ENCODE measurements at regions not wholly inside any gene's neighbourhood (a gene's known extent, or its start where the extent isn't known, plus 50 kb on each side); places are given as distances from the start of the nearest gene placed in this dataset.

- no peak overlapping the region for H3K56ac ChIP-seq (replicated peaks; ENCODE audit: insufficient read length, low read depth, low read length)
- no peak overlapping the region for H4K91ac ChIP-seq (replicated peaks; ENCODE audit: insufficient read length, low read length)
- H2BK5ac ChIP-seq (ENCODE audit: low read depth, low read length), result no peak overlapping the region
- ChIA-PET CTCF (ENCODE audit: partially characterized antibody) (interaction anchor here (1.0 to 8.3 kb wide), 3 partner anchors 16 to 59 kb away, joined by 3 to 90 read pairs (median 6); no protein-coding TSS in a partner anchor), POLR2A (ENCODE audit: partially characterized antibody) (interaction anchor here (0.8 kb wide), 1 partner anchor 39 kb away, joined by 3 read pairs; no protein-coding TSS in a partner anchor)
- H3K27ac ChIP-seq (ENCODE audit: low read depth, low read length), result no peak overlapping the region
- H3K27me3 ChIP-seq (replicated peaks in 1 of 4; ENCODE audit: control insufficient read depth in 3 of 4, extremely low read depth in 1 of 4, insufficient read depth in 3 of 4, low read length in 3 of 4), result no peaks in the 10 kb centered on the region
- peak overlapping the region; percentile 9; the same call in 1 of the 2 replicates for H4K8ac ChIP-seq (ENCODE audit: extremely low read depth, insufficient read depth, low read length)
- no peak overlapping the region for H3K23ac ChIP-seq (ENCODE audit: insufficient read length)
- H2BK20ac ChIP-seq (ENCODE audit: low read length), result no peak overlapping the region
- no peaks in the 10 kb centered on the region for H3K4me1 ChIP-seq (replicated peaks in 1 of 4; ENCODE audit: control insufficient read depth in 3 of 4, insufficient read depth in 4 of 4, low read length in 3 of 4)
- H3K4ac ChIP-seq (replicated peaks; ENCODE audit: insufficient read length, low read depth, low read length), result no peak overlapping the region
- DNase-seq (ENCODE audit: low read depth in 1 of 2, low spot score in 2 of 2), result peak in 1 of 2 experiments; percentile 33
- no peak overlapping the region for H3K9ac ChIP-seq (replicated peaks in 1 of 4; ENCODE audit: extremely low read depth in 1 of 4, low read depth in 3 of 4, low read length in 3 of 4)
- H3K14ac ChIP-seq (ENCODE audit: insufficient read length), result no peak overlapping the region
- WGBS, 2 experiments (ENCODE audit: extremely low coverage in 1 of 2, insufficient coverage in 1 of 2, insufficient read length in 1 of 2, insufficient replicate concordance in 2 of 2, low coverage in 1 of 2, low lambda C conversion rate in 2 of 2, missing lambda C conversion rate in 1 of 2), result 89% methylated on average over 9 of the region's 13 CpGs; no CpG with 5 or more reads in 1 of the 2 experiments
- no peaks in the 10 kb centered on the region for H3K79me2 ChIP-seq (ENCODE audit: control insufficient read depth in 1 of 2, insufficient read depth in 2 of 2, low read length in 2 of 2)
- no peak overlapping the region for H3K18ac ChIP-seq (ENCODE audit: extremely low read depth, low read length)
- H2BK120ac ChIP-seq (replicated peaks; ENCODE audit: low read depth, low read length), result no peak overlapping the region
- H2BK15ac ChIP-seq (ENCODE audit: low read length), result no peak overlapping the region
- no peak overlapping the region for H2BK12ac ChIP-seq (ENCODE audit: low read depth, low read length)
- H3K23me2 ChIP-seq (ENCODE audit: low read depth, low read length), result no peaks in the 10 kb centered on the region
- H3K4me3 ChIP-seq (ENCODE audit: extremely low read depth in 1 of 4, insufficient read depth in 2 of 4, low read depth in 3 of 4, low read length in 4 of 4), result no peak overlapping the region
- H3K79me1 ChIP-seq (ENCODE audit: low read depth, low read length), result no peaks in the 10 kb centered on the region
- H2AK5ac ChIP-seq (ENCODE audit: low read depth, low read length), result no peak overlapping the region
- no peaks in the 10 kb centered on the region for H3K9me3 ChIP-seq (ENCODE audit: insufficient read depth in 2 of 2, low read depth in 1 of 2, low read length in 1 of 2)
- H4K5ac ChIP-seq (ENCODE audit: insufficient read length, low read depth, low read length), result no peak overlapping the region
- H3K4me2 ChIP-seq (ENCODE audit: insufficient read depth in 1 of 2, low read depth in 2 of 2, low read length in 2 of 2), result no peak overlapping the region
- H3K36me3 ChIP-seq (ENCODE audit: control insufficient read depth in 2 of 4, insufficient read depth in 4 of 4, low read length in 3 of 4), result no peaks in the 10 kb centered on the region; a peak in 1 of 8 replicates
- no peak overlapping the region for H2AFZ ChIP-seq (ENCODE audit: low read length)
- no peaks in the 10 kb centered on the region for H4K20me1 ChIP-seq (replicated peaks in 1 of 2; ENCODE audit: control insufficient read depth in 1 of 2, insufficient read depth in 2 of 2, low read length in 2 of 2)
- FAIRE-seq, result no peak
- TF ChIP-seq KDM4A (IDR thresholded peaks at IDR 0.05; ENCODE audit: low read depth, low read length, severe bottlenecking) (no peak), KDM5A (IDR thresholded peaks at IDR 0.05; ENCODE audit: low read length) (no peak), HDAC2 (IDR thresholded peaks at IDR 0.05; ENCODE audit: borderline replicate concordance in 1 of 2, low read depth in 2 of 2, low read length in 2 of 2) (no peak), CTCF (IDR thresholded peaks at IDR 0.05; ENCODE audit: control extremely low read depth in 1 of 3, insufficient read depth in 1 of 3, low read depth in 1 of 3, low read length in 3 of 3) (no peak), SRF (IDR thresholded peaks at IDR 0.05; ENCODE audit: low read depth, low read length) (no peak), POLR2AphosphoS5 (IDR thresholded peaks at IDR 0.05; ENCODE audit: low read depth, low read length) (no peak), CBX8 (IDR thresholded peaks at IDR 0.05; ENCODE audit: borderline replicate concordance, low read depth, low read length) (no peak), BCL11A (IDR thresholded peaks at IDR 0.05; ENCODE audit: low read depth in 2 of 2, low read length in 2 of 2) (no peak), GTF2F1 (IDR thresholded peaks at IDR 0.05; ENCODE audit: borderline replicate concordance, low read depth, low read length) (no peak)
Observed at GRCh38 chr2:71939588-71940535, 207.8 kb downstream of the CYP26B1 start.
